GM12875 (cell line): ENCODE measurements at regions not wholly inside any gene's neighbourhood (a gene's known extent, or its start where the extent isn't known, plus 50 kb on each side); places are given as distances from the start of the nearest gene placed in this dataset.

Experiments
- H3K4me3 ChIP-seq: one replicate; pipeline ENCODE4 v1.5.1; 2011; ENCODE audit warnings: low read depth, low read length, control low read depth
- TF ChIP-seq, protein P1 (sequence below): IDR thresholded peaks from 2 replicates; pipeline ENCODE4 v1.5.1; 2011; ENCODE audit warnings: low read depth, mild to moderate bottlenecking, control low read depth, inconsistent platforms, low read length, moderate library complexity, borderline replicate concordance; ENCODE audit not compliant: insufficient read depth

DNA sequence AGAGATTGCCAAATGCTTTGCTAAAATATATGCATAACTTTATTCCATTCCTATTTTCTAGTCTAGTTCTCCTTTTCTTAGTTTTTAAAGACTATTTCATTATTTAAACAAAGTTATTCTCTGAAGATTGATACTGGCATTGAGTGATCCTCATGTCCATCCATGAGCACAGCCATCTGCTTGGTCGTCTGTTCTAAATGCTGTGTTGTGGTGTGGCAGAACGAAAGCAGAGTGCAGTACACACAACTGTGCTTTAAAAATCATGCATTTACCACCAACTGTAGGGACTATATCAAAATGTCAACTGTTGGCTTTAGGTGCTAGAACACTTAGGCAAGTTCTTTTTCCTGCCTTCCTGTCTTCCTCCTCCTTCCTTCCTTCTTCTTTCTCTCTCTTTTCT is 226.6 kb downstream of the ACKR3 start:
- no peak overlapping the region for H3K4me3 ChIP-seq
- TF ChIP-seq, protein P1, sequence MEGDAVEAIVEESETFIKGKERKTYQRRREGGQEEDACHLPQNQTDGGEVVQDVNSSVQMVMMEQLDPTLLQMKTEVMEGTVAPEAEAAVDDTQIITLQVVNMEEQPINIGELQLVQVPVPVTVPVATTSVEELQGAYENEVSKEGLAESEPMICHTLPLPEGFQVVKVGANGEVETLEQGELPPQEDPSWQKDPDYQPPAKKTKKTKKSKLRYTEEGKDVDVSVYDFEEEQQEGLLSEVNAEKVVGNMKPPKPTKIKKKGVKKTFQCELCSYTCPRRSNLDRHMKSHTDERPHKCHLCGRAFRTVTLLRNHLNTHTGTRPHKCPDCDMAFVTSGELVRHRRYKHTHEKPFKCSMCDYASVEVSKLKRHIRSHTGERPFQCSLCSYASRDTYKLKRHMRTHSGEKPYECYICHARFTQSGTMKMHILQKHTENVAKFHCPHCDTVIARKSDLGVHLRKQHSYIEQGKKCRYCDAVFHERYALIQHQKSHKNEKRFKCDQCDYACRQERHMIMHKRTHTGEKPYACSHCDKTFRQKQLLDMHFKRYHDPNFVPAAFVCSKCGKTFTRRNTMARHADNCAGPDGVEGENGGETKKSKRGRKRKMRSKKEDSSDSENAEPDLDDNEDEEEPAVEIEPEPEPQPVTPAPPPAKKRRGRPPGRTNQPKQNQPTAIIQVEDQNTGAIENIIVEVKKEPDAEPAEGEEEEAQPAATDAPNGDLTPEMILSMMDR = no peak

DNA sequence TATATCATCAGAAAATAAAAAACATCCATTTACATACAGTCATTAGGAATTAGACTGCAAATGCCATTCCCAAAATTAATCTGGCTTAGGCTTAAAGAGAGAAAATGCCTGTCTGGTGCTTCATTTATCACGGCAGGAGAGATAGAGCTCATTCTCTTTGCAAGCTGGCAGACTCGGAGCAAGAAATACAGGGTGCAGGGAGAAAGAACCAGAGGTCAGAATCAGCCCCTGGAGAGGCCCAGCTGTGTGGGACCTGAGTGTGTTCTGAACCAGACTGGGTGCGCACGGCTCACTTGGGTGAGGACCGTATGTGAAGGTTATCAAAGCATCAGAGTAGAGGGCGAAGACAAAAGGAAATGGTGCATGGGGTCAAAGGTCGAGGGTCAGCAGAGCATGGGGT is 227.8 kb downstream of the ACKR3 start:
- no peak overlapping the region for H3K4me3 ChIP-seq
- TF ChIP-seq, protein P1 = no peak

DNA sequence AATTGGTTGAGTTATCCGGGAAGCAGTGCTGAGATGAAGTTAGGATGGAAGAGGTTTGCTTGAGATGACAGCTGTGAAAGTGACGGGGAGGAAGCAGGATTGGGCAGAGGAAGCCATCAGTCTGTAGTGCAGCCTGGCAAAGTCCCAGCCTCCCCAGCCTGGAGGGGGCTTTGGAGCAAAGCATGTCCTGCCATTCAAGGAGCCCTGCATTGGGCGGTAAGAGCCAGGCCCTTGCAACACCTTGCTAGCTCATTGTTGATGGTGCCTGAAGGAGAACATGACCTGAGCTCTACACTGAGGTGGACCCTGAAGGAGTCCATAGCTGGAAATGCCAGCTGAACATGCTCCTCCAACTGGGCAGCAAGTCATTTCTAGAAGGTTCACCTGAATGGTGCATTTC is 228.9 kb downstream of the ACKR3 start:
- H3K4me3 ChIP-seq = no peak overlapping the region
- TF ChIP-seq, protein P1 = no peak

DNA sequence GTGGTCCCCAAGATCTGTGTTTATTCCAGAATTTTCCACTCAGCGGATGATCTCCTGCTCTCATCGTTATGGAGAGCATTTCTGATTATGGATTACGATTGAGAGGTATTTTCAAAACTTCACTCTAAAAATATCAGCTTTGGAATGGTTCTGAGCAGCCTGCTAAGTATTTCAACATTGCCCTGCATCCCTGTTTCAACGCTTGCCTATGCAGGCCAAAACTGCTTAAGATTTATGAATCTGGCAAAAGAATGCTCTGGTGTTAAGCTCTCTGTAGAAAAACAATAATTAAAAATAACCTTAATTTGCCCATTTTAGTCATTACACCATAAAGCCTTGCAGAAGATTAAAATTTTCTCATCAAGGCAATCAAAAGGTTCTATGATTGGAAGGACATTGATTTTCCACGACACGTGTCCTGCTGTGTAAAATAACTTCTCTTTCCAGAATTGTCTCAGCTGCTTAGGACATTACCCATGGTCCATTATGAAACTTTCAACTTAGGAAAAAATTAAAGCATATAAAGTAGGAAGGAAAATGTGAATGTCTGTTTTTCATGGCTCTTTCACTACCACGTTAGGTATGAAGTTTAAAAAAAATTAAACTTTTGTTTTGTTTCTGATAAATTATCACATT is 229.9 kb downstream of the ACKR3 start:
- H3K4me3 ChIP-seq = no peak overlapping the region
- TF ChIP-seq, protein P1 = no peak

DNA sequence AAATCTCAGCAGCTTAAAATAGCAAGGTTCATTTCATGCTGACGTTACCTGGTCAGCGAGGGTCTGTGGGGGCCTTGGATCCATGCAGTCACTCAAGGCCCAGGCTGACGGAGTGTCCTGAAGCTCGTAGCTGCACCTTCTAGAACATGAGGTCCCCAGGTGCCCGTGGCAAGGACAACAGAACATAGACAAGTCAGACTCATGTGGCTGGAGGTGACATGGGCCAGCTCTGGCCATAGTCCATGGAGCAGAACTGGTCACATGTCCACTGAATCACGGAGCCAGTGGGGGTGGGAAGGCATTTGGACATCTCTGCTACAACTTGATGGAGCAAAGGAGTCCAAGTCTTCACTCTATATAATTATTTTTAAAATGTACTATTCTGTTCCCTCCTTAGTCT is 233.2 kb downstream of the ACKR3 start:
- TF ChIP-seq, protein P1 = no peak
- no peak overlapping the region for H3K4me3 ChIP-seq

DNA sequence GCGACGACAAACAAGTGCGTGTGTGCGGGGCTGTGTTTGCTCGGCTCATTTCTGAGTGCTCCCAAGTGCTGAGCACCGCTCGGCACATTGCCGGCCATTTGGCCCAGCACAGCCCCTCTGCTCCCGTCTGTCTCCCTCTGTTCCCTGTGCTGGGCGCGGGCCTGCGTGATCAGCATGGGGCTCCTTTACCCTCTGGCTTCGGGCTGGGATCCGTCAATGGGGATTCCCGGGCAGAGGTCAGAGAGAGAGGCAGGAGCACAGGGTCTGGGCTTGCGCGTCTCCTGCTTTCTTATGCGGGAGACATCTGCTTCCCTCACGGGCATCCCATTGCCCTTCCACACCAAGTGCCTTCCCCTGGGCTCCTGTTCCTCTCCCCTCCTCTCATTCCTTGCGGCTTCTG is 234.0 kb downstream of the ACKR3 start:
- H3K4me3 ChIP-seq = no peak overlapping the region
- TF ChIP-seq, protein P1 = no peak

DNA sequence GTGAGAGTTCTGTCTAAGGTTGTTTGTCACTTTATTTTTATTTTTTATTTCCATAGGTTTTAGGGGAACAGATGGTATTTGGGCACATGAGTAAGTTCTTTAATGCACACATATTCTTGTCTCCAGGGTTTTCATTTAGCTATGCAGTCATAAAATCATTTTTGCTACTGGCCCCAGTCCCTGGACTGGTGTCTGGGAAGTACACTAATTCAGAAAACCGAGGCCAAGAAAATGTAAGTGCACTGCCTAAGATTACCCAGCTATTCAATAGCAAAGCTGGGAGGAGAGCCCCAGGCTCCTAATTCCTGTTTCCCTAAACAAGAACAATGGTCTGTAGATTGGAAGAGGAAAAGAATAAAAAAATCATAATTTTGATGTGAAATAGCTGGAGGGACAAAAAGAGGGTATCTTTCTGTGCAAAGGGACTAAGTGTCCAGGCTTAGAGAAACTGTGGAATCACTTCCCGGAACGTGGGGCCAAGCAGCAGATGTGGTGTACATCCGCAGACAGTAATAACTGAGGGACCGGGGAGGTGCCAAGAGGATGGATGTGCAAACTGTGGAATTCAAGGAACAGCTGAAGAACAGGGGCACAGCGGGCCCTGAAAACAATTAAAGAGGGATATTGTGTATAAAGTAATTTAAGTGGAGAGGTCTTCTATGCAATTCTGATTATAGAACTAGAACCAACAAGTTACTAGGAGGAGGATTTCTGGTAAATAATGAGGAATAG is 236.3 kb downstream of the ACKR3 start:
- TF ChIP-seq, protein P1 = no peak
- H3K4me3 ChIP-seq = no peak overlapping the region
